Peyer's patch (tissue), 4 donors: ENCODE measurements at regions not wholly inside any gene's neighbourhood (a gene's known extent, or its start where the extent isn't known, plus 50 kb on each side); places are given as distances from the start of the nearest gene placed in this dataset.

ENCODE experiments used
- POLR2A ChIP-seq, 2 donors: fragments of 450-650 bp; IDR thresholded peaks; one replicate each; pipeline ENCODE4 v1.5.1; 2017; ENCODE audit warnings: antibody characterized with exemption in 2 of 2, mild to moderate bottlenecking in 2 of 2, moderate library complexity in 2 of 2
- TF ChIP-seq, protein P1 (sequence below), 6 experiments: fragments of 450-650 bp in 4 of 6; fragments of 200-600 bp in 2 of 6; sonication (generic) in 1 of 6; IDR thresholded peaks; one replicate each; pipeline ENCODE4 v1.5.1; 2017 to 2019; ENCODE audit warnings: antibody characterized with exemption in 6 of 6, mild to moderate bottlenecking in 3 of 6, moderate library complexity in 1 of 6

DNA sequence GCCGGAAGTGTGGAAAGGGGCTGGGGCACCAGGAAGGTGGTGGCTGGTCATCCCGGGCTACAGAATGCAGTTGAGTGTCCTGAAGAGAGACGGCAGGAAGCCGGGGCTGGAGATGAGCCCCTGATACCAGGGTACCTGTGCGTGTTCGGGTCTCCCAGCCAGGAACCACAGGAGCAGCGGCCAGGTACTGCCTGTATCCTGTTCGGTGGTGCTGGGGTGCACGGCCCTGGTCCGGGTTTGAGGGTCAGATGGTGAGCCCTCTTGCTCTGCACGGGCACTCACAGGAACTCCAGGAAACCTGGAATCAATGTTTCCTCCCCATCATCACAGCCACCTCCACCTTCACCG lies 253.1 kb upstream of the B3GAT1 start:
- no peak for TF ChIP-seq POLR2A (IDR thresholded peaks at IDR 0.05)
- TF ChIP-seq, protein P1, sequence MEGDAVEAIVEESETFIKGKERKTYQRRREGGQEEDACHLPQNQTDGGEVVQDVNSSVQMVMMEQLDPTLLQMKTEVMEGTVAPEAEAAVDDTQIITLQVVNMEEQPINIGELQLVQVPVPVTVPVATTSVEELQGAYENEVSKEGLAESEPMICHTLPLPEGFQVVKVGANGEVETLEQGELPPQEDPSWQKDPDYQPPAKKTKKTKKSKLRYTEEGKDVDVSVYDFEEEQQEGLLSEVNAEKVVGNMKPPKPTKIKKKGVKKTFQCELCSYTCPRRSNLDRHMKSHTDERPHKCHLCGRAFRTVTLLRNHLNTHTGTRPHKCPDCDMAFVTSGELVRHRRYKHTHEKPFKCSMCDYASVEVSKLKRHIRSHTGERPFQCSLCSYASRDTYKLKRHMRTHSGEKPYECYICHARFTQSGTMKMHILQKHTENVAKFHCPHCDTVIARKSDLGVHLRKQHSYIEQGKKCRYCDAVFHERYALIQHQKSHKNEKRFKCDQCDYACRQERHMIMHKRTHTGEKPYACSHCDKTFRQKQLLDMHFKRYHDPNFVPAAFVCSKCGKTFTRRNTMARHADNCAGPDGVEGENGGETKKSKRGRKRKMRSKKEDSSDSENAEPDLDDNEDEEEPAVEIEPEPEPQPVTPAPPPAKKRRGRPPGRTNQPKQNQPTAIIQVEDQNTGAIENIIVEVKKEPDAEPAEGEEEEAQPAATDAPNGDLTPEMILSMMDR (IDR thresholded peaks at IDR 0.05) = no peak
